IMR-90 (cell line): ENCODE measurements at regions not wholly inside any gene's neighbourhood (a gene's known extent, or its start where the extent isn't known, plus 50 kb on each side); places are given as distances from the start of the nearest gene placed in this dataset.
"Not testable (repeated sequence)": the region's sequence is repeated elsewhere in the genome, so short reads cannot be mapped to it uniquely, and the experiment has no call there.

Source experiments
- ATAC-seq: fragments of 200-7000 bp; cut with Tn5 transposase; 2 replicates; pipeline ENCODE4 v1.9.1; 2020; ENCODE audit warnings: low read depth, mild to moderate bottlenecking, moderate library complexity
- BruUV-seq: library from RNA; stranded (reverse); fragments of 400-500 nt; replicated peaks from 2 replicates; lab custom pipeline; 2021; lab: Mats Ljungman, UMichigan
- CTCF ChIA-PET: fragments of 300-600 bp; formaldehyde crosslinking; extraction: SDS; loops from one replicate; lab custom pipeline; 2021; ENCODE audit warnings: antibody characterized with exemption; lab: Yijun Ruan, JAX
- POLR2A ChIA-PET: fragments of 300-600 bp; sonication (Branson Sonifier 250); formaldehyde crosslinking; loops from one replicate; lab custom pipeline; 2022; ENCODE audit warnings: antibody characterized with exemption; ENCODE audit not compliant: unreplicated experiment; lab: Charles Lee
- DNase-seq: peaks from one replicate; pipeline ENCODE4 v3.0.0; 2013
- H2AFZ ChIP-seq: replicated peaks from 2 replicates; pipeline ENCODE3; 2013; ENCODE audit warnings: low read length, mild to moderate bottlenecking; ENCODE audit not compliant: poor library complexity
- H2AK5ac ChIP-seq: 2 replicates; pipeline ENCODE4 v1.6.1; 2013; ENCODE audit warnings: low read depth, low read length, inconsistent platforms
- H2AK9ac ChIP-seq: replicated peaks from 2 replicates; pipeline ENCODE3; 2013; ENCODE audit warnings: mild to moderate bottlenecking, low read depth, low read length, moderate library complexity; ENCODE audit not compliant: poor library complexity
- H2BK120ac ChIP-seq: 2 replicates; pipeline ENCODE4 v1.6.1; 2013; ENCODE audit warnings: low read depth, low read length, inconsistent platforms
- H2BK15ac ChIP-seq: 3 replicates; pipeline ENCODE4 v1.6.1; 2013; ENCODE audit warnings: low read depth, low read length, inconsistent platforms
- H2BK20ac ChIP-seq: 2 replicates; pipeline ENCODE4 v1.6.1; 2013; ENCODE audit warnings: low read depth, mild to moderate bottlenecking, inconsistent platforms, low read length, moderate library complexity
- H2BK5ac ChIP-seq: 2 replicates; pipeline ENCODE4 v1.6.1; 2013; ENCODE audit warnings: mild to moderate bottlenecking, low read depth, low read length, inconsistent platforms; ENCODE audit not compliant: poor library complexity, severe bottlenecking
- H3K14ac ChIP-seq: replicated peaks from 2 replicates; pipeline ENCODE4 v1.6.1; 2013; ENCODE audit warnings: low read depth, low read length, inconsistent platforms
- H3K18ac ChIP-seq: 2 replicates; pipeline ENCODE4 v1.6.1; 2013; ENCODE audit warnings: low read depth, low read length, control low read depth
- H3K23ac ChIP-seq: 2 replicates; pipeline ENCODE4 v1.6.1; 2013; ENCODE audit warnings: low read depth, low read length, inconsistent platforms
- H3K27ac ChIP-seq: 2 replicates; pipeline ENCODE4 v1.5.1; 2013; ENCODE audit warnings: mild to moderate bottlenecking, control low read depth, low read length; ENCODE audit not compliant: insufficient read depth
- H3K27me3 ChIP-seq: 2 replicates; pipeline ENCODE4 v1.6.1; 2013; ENCODE audit warnings: low read length; ENCODE audit not compliant: control insufficient read depth, insufficient read depth
- H3K36me3 ChIP-seq: 2 replicates; pipeline ENCODE4 v1.6.1; 2013; ENCODE audit warnings: low read length, mixed read lengths; ENCODE audit not compliant: control insufficient read depth, insufficient read depth
- H3K4ac ChIP-seq: 2 replicates; pipeline ENCODE4 v1.6.1; 2013; ENCODE audit warnings: low read depth, low read length, inconsistent platforms
- H3K4me1 ChIP-seq: 2 replicates; pipeline ENCODE4 v1.6.1; 2013; ENCODE audit warnings: low read length, mixed read lengths; ENCODE audit not compliant: control insufficient read depth, insufficient read depth
- H3K4me2 ChIP-seq: 2 replicates; pipeline ENCODE4 v1.6.1; 2013; ENCODE audit warnings: low read depth, mild to moderate bottlenecking, control low read depth, low read length, moderate library complexity
- H3K4me3 ChIP-seq: 2 replicates; pipeline ENCODE4 v1.5.1; 2013; ENCODE audit warnings: low read depth, mild to moderate bottlenecking, control low read depth, low read length, moderate library complexity; ENCODE audit not compliant: insufficient read depth
- H3K56ac ChIP-seq: 2 replicates; pipeline ENCODE4 v1.6.1; 2013; ENCODE audit warnings: low read length, inconsistent platforms; ENCODE audit not compliant: insufficient read depth; ENCODE audit errors: extremely low read depth
- H3K79me1 ChIP-seq, 2 experiments: 2 replicates each; pipeline ENCODE4 v1.6.1; 2013; ENCODE audit warnings: low read length in 2 of 2, inconsistent platforms in 1 of 2, low read depth in 1 of 2
- H3K9ac ChIP-seq: 2 replicates; pipeline ENCODE4 v1.6.1; 2013; ENCODE audit warnings: low read depth, low read length, control low read depth
- H3K9me1 ChIP-seq: 2 replicates; pipeline ENCODE4 v1.6.1; 2013; ENCODE audit warnings: low read length, inconsistent platforms; ENCODE audit not compliant: insufficient read depth
- H3K9me3 ChIP-seq: 2 replicates; pipeline ENCODE4 v1.6.1; 2013; ENCODE audit warnings: low read length; ENCODE audit not compliant: control insufficient read depth, insufficient read depth
- H4K20me1 ChIP-seq: 2 replicates; pipeline ENCODE4 v1.6.1; 2013; ENCODE audit warnings: low read length, inconsistent platforms; ENCODE audit not compliant: insufficient read depth
- H4K5ac ChIP-seq: 2 replicates; pipeline ENCODE4 v1.6.1; 2013; ENCODE audit warnings: mild to moderate bottlenecking, low read depth, low read length, control low read depth
- H4K8ac ChIP-seq, 2 experiments: 2 replicates each; pipeline ENCODE4 v1.6.1; 2013; ENCODE audit warnings: low read depth in 2 of 2, low read length in 2 of 2, control low read depth in 1 of 2, inconsistent platforms in 1 of 2
- H4K91ac ChIP-seq: 2 replicates; pipeline ENCODE4 v1.6.1; 2013; ENCODE audit warnings: low read depth, low read length, inconsistent platforms; ENCODE audit not compliant: insufficient read depth
- WGBS, 2 experiments: methylation state at CpG; one replicate each; pipeline versions ENCODE4 v1.1.5 to v1.1.7; 2013; ENCODE audit warnings: missing lambda C conversion rate in 2 of 2; ENCODE audit not compliant: insufficient read length in 1 of 2; ENCODE audit errors: extremely low coverage in 2 of 2; 5-methylcytosine and 5-hydroxymethylcytosine counted together
- dilution Hi-C: fragments of 300-500 bp; cut with HindIII; formaldehyde crosslinking; loops from one replicate; pipeline ENCODE4 v1.14.3; 2018; ENCODE audit warnings: low sequenced_read_pairs; ENCODE audit not compliant: unreplicated experiment
- in situ Hi-C: fragments of 300-500 bp; cut with MboI; formaldehyde crosslinking; loops from 3 replicates; pipeline ENCODE4 v1.14.3; 2019; ENCODE audit warnings: low sequenced_read_pairs, inconsistent platforms, mixed read lengths
- intact Hi-C: fragments of 100-400 bp; cut with micrococcal nuclease; formaldehyde crosslinking; loops from 2 replicates; pipeline ENCODE4 v1.10.0; 2022

DNA sequence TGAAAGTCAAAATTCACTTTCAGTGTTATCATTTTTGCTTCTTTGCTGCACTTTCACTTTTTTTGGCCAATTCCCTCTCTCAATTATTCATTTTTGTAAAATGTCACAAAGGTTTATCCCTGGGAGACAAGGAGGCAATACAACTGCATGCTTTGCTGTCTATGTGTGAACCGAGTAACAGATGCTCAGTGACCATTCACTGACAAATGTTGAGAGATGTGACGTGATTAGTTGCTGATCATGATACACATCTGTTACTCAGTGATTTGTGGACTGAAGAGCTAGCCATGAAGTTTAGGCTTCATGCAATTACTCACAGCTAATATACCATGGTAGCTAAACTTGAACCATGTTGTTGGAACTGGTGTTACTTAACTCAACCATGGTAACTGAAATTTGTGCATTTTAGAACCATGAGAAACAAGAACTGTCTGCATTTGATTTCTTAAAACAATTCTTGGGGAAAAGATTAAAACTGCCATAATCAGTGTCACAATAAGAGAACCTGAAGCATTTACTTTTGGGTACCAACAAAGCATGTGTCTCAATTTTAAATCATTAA, 86.8 kb upstream of the BTG1 start:
- CTCF ChIA-PET = interaction anchor here (1.4 kb wide), 1 partner anchor 11 kb away, joined by 3 read pairs; no protein-coding TSS in a partner anchor
- H3K9me1 ChIP-seq, H2BK120ac ChIP-seq, H2AFZ ChIP-seq, H4K8ac ChIP-seq, H2AK9ac ChIP-seq, intact Hi-C loops, H3K4ac ChIP-seq, dilution Hi-C loops, H2BK15ac ChIP-seq, H3K14ac ChIP-seq, H3K23ac ChIP-seq, H3K27ac ChIP-seq, H2AK5ac ChIP-seq, H3K18ac ChIP-seq, H3K27me3 ChIP-seq, H4K91ac ChIP-seq, BruUV-seq, H4K20me1 ChIP-seq, in situ Hi-C loops, H3K4me1 ChIP-seq, H4K5ac ChIP-seq, H2BK20ac ChIP-seq, H3K9me3 ChIP-seq, DNase-seq, H3K4me2 ChIP-seq, POLR2A ChIA-PET, H3K4me3 ChIP-seq, H3K56ac ChIP-seq, H3K36me3 ChIP-seq, H2BK5ac ChIP-seq, H3K9ac ChIP-seq, H3K79me1 ChIP-seq, ATAC-seq: not testable (repeated sequence)
- no CpG with 5 or more reads among the region's 2 CpGs for WGBS, 2 experiments

DNA sequence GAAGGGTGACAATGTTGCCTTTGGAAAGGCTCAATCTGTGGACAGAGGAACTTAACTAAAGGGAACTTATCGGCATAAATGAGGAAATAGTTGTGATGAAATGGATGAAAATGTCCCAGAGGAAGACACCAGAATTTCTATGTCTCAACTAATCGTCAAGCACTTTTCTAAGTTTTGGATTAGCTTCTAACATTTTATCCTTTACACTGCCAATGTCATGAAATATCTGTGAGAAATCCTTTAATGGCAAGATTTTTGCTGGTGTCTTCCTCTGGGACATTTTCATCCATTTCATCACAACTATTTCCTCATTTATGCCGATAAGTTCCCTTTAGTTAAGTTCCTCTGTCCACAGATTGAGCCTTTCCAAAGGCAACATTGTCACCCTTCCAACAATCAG, 86.3 kb upstream of the BTG1 start:
- H3K27ac ChIP-seq, H3K56ac ChIP-seq, H2AK9ac ChIP-seq, DNase-seq, H3K9ac ChIP-seq, H3K79me1 ChIP-seq, H4K91ac ChIP-seq, H3K27me3 ChIP-seq, H2BK120ac ChIP-seq, H3K4me3 ChIP-seq, in situ Hi-C loops, H3K4ac ChIP-seq, H2BK5ac ChIP-seq, H2AFZ ChIP-seq, H2BK20ac ChIP-seq, H3K4me2 ChIP-seq, H3K4me1 ChIP-seq, intact Hi-C loops, H3K18ac ChIP-seq, H3K9me1 ChIP-seq, H4K5ac ChIP-seq, H3K9me3 ChIP-seq, H2BK15ac ChIP-seq, H3K14ac ChIP-seq, H2AK5ac ChIP-seq, BruUV-seq, dilution Hi-C loops, H4K20me1 ChIP-seq, H3K23ac ChIP-seq, H4K8ac ChIP-seq, POLR2A ChIA-PET, H3K36me3 ChIP-seq, ATAC-seq: not testable (repeated sequence)
- no CpG with 5 or more reads among the region's 3 CpGs for WGBS, 2 experiments
- CTCF ChIA-PET = interaction anchor here (1.4 kb wide), 1 partner anchor 11 kb away, joined by 3 read pairs; no protein-coding TSS in a partner anchor
